ENCODE measurements at regions not wholly inside any gene's neighbourhood (a gene's known extent, or its start where the extent isn't known, plus 50 kb on each side); places are given as distances from the start of the nearest gene placed in this dataset.
"Not testable (repeated sequence)": the region's sequence is repeated elsewhere in the genome, so short reads cannot be mapped to it uniquely, and the experiment has no call there.

DNA sequence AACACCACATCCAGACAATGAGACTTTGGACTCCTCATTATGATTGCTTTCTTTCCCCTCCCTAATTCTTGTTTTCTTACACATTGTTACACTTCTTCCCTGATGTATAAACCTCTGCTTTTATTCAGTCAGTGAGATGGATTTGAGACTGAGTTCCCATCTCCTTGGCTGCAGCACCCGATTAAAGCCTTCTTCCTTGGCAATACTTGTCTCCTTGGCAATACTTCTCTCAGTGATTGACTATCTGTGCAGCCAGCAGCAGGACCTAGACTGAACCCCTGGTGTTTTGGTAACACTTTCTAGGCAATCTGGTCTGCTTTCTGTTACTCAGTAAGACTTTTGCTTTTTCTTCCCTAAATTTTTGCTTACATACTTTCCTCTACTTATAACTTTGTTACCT lies 492.8 kb upstream of the SMC2 start:
- no peaks in the 10 kb centered on the region for H3K4me1 ChIP-seq (ENCODE audit: control insufficient read depth in 1 of 2, insufficient read depth in 2 of 2, low read length in 2 of 2)
- DNase-seq: no peak
- H4K20me1 ChIP-seq (ENCODE audit: insufficient read depth, low read length): no peaks in the 10 kb centered on the region
- no peaks in the 10 kb centered on the region for H3K79me2 ChIP-seq (ENCODE audit: insufficient read depth, low read length)
- 100% methylated on average over 1 of the region's 1 CpG for WGBS (ENCODE audit: insufficient coverage)
- no peak overlapping the region for H3K4me2 ChIP-seq (replicated peaks; ENCODE audit: extremely low read depth, low read length, poor library complexity, severe bottlenecking)
- H3K27ac ChIP-seq (ENCODE audit: low read depth in 1 of 2, low read length in 2 of 2): no peak overlapping the region
- H3K9me3 ChIP-seq (replicated peaks in 1 of 2; ENCODE audit: control insufficient read depth in 1 of 2, insufficient read depth in 1 of 2, low read length in 2 of 2): peaks cover 0 to 14% of the 10 kb centered on the region in 2 donors
- no peaks in the 10 kb centered on the region for H3K27me3 Mint-ChIP-seq (ENCODE audit: low read depth in 3 of 3)
- intact Hi-C loops (cut with micrococcal nuclease): no loop called here
- no peak overlapping the region for H2AFZ ChIP-seq (ENCODE audit: insufficient read depth, low read depth, low read length, poor library complexity, severe bottlenecking)
- H3K36me3 ChIP-seq (replicated peaks in 1 of 2; ENCODE audit: control insufficient read depth in 1 of 2, insufficient read depth in 2 of 2, low read length in 2 of 2): no peaks in the 10 kb centered on the region
- H3K36me3 Mint-ChIP-seq: no peaks in the 10 kb centered on the region
- no peak overlapping the region for H3K9ac ChIP-seq (ENCODE audit: insufficient read depth, low read length, poor library complexity, severe bottlenecking)
- peaks cover 0 to 6% (median 3%) of the 10 kb centered on the region in 7 donors for H3K9me3 Mint-ChIP-seq
- H3K4me1 Mint-ChIP-seq: no peaks in the 10 kb centered on the region
- no peak overlapping the region for H3K4me3 ChIP-seq (replicated peaks in 1 of 3; ENCODE audit: low read depth in 2 of 3, low read length in 3 of 3)
- TF ChIP-seq, protein P1, sequence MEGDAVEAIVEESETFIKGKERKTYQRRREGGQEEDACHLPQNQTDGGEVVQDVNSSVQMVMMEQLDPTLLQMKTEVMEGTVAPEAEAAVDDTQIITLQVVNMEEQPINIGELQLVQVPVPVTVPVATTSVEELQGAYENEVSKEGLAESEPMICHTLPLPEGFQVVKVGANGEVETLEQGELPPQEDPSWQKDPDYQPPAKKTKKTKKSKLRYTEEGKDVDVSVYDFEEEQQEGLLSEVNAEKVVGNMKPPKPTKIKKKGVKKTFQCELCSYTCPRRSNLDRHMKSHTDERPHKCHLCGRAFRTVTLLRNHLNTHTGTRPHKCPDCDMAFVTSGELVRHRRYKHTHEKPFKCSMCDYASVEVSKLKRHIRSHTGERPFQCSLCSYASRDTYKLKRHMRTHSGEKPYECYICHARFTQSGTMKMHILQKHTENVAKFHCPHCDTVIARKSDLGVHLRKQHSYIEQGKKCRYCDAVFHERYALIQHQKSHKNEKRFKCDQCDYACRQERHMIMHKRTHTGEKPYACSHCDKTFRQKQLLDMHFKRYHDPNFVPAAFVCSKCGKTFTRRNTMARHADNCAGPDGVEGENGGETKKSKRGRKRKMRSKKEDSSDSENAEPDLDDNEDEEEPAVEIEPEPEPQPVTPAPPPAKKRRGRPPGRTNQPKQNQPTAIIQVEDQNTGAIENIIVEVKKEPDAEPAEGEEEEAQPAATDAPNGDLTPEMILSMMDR (IDR thresholded peaks at IDR 0.05): no peak
- no peak overlapping the region for H3K27ac Mint-ChIP-seq
- H3K4me3 Mint-ChIP-seq: no peak overlapping the region
- no peaks in the 10 kb centered on the region for H3K27me3 ChIP-seq (ENCODE audit: control insufficient read depth in 2 of 2, insufficient read depth in 2 of 2, low read length in 2 of 2)

DNA sequence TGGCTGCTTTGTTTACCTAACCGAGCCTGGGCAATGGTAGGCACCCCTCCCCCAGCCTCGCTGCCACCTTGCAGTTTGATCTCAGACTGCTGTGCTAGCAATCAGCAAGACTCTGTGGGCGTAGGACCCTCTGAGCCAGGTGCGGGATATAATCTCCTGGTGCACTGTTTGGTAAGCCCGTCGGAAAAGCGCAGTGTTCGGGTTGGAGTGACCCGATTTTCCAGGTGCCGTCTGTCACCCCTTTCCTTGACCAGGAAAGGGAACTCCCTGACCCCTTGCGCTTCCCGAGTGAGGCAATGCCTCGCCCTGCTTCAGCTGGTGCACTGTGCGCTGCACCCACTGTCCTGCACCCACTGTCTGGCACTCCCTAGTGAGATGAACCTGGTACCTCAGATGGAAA lies 482.2 kb upstream of the SMC2 start:
- WGBS (ENCODE audit: insufficient coverage): 93% methylated on average over 9 of the region's 14 CpGs
- H3K27ac Mint-ChIP-seq; H3K79me2 ChIP-seq (ENCODE audit: insufficient read depth, low read length): not testable (repeated sequence)

More for the DNA sequence above, 482.2 kb upstream of the SMC2 start:
- H3K36me3 ChIP-seq (replicated peaks in 1 of 2; ENCODE audit: control insufficient read depth in 1 of 2, insufficient read depth in 2 of 2, low read length in 2 of 2); H3K27ac ChIP-seq (ENCODE audit: low read depth in 1 of 2, low read length in 2 of 2); H3K36me3 Mint-ChIP-seq; H4K20me1 ChIP-seq (ENCODE audit: insufficient read depth, low read length); H3K27me3 Mint-ChIP-seq (ENCODE audit: low read depth in 3 of 3); H3K4me1 Mint-ChIP-seq; H3K4me3 ChIP-seq (replicated peaks in 1 of 3; ENCODE audit: low read depth in 2 of 3, low read length in 3 of 3); H3K27me3 ChIP-seq (ENCODE audit: control insufficient read depth in 2 of 2, insufficient read depth in 2 of 2, low read length in 2 of 2); intact Hi-C loops (cut with micrococcal nuclease); DNase-seq; H3K4me2 ChIP-seq (replicated peaks; ENCODE audit: extremely low read depth, low read length, poor library complexity, severe bottlenecking); H3K4me3 Mint-ChIP-seq; H3K9ac ChIP-seq (ENCODE audit: insufficient read depth, low read length, poor library complexity, severe bottlenecking); H2AFZ ChIP-seq (ENCODE audit: insufficient read depth, low read depth, low read length, poor library complexity, severe bottlenecking); H3K4me1 ChIP-seq (ENCODE audit: control insufficient read depth in 1 of 2, insufficient read depth in 2 of 2, low read length in 2 of 2): not testable (repeated sequence)
- H3K9me3 ChIP-seq (replicated peaks in 1 of 2; ENCODE audit: control insufficient read depth in 1 of 2, insufficient read depth in 1 of 2, low read length in 2 of 2): peaks cover 6 to 17% of the 10 kb centered on the region in 2 donors
- peaks cover 12 to 20% (median 15%) of the 10 kb centered on the region in 7 donors for H3K9me3 Mint-ChIP-seq
